PC-3 (cell line): ENCODE measurements at regions not wholly inside any gene's neighbourhood (a gene's known extent, or its start where the extent isn't known, plus 50 kb on each side); places are given as distances from the start of the nearest gene placed in this dataset.

Experiments used
- ATAC-seq: fragments of 200-7000 bp; cut with Tn5 transposase; 2 replicates; pipeline ENCODE4 v1.9.1; 2020; ENCODE audit warnings: mild to moderate bottlenecking, moderate library complexity
- BruUV-seq: library from RNA; stranded (reverse); fragments of 400-500 nt; replicated peaks from 2 replicates; lab custom pipeline; 2021; lab: Mats Ljungman, UMichigan
- CTCF ChIA-PET: fragments of 300-600 bp; sonication (Branson Sonifier 250); formaldehyde crosslinking; loops from one replicate; lab custom pipeline; 2022; ENCODE audit warnings: antibody characterized with exemption; lab: Charles Lee
- POLR2A ChIA-PET: fragments of 300-600 bp; sonication (Branson Sonifier 250); formaldehyde crosslinking; loops from one replicate; lab custom pipeline; 2022; ENCODE audit warnings: antibody characterized with exemption; ENCODE audit not compliant: unreplicated experiment; lab: Charles Lee
- DNase-seq: peaks from one replicate; pipeline ENCODE4 v3.0.0-alpha.2; 2015
- H2AFZ ChIP-seq: fragments of 300-600 bp; sonication (generic); 2 replicates; pipeline ENCODE4 v1.6.0; 2016; ENCODE audit warnings: antibody characterized with exemption, low read length
- H3F3A ChIP-seq: fragments of 300-600 bp; sonication (generic); one replicate; pipeline ENCODE4 v1.6.0; 2017; ENCODE audit warnings: antibody characterized with exemption, low read length, control low read depth, mild to moderate bottlenecking; ENCODE audit not compliant: unreplicated experiment
- H3K27ac ChIP-seq: fragments of 300-600 bp; sonication (generic); 2 replicates; pipeline ENCODE4 v1.5.1; 2016; ENCODE audit warnings: mild to moderate bottlenecking, low read length
- H3K27me3 ChIP-seq: fragments of 300-600 bp; sonication (generic); 2 replicates; pipeline ENCODE4 v1.6.1; 2016; ENCODE audit warnings: low read length, mixed read lengths
- H3K36me3 ChIP-seq: fragments of 300-600 bp; sonication (generic); 2 replicates; pipeline ENCODE4 v1.6.1; 2016; ENCODE audit warnings: low read depth, mixed run types, low read length, mixed read lengths
- H3K4me1 ChIP-seq: fragments of 300-600 bp; sonication (generic); 2 replicates; pipeline ENCODE4 v1.5.1; 2016; ENCODE audit warnings: low read length; ENCODE audit not compliant: insufficient read depth
- H3K4me2 ChIP-seq: fragments of 300-600 bp; sonication (generic); 2 replicates; pipeline ENCODE4 v1.6.0; 2016; ENCODE audit warnings: low read length
- H3K4me3 ChIP-seq: fragments of 300-600 bp; sonication (generic); 2 replicates; pipeline ENCODE4 v1.5.1; 2016; ENCODE audit warnings: mild to moderate bottlenecking, low read length, mixed read lengths
- H3K79me2 ChIP-seq: fragments of 300-600 bp; sonication (generic); 2 replicates; pipeline ENCODE4 v1.6.1; 2017; ENCODE audit warnings: low read length, mixed read lengths
- H3K9ac ChIP-seq: fragments of 300-600 bp; sonication (generic); 2 replicates; pipeline ENCODE4 v1.6.0; 2016; ENCODE audit warnings: mild to moderate bottlenecking, low read length
- H3K9me2 ChIP-seq: fragments of 300-600 bp; sonication (generic); replicated peaks from 2 replicates; pipeline ENCODE4 v1.6.1; 2016; ENCODE audit warnings: mixed run types, low read length, mixed read lengths
- H3K9me3 ChIP-seq: fragments of 300-600 bp; sonication (generic); 2 replicates; pipeline ENCODE4 v1.6.1; 2016; ENCODE audit warnings: low read length, mixed read lengths
- H4K20me1 ChIP-seq: fragments of 300-600 bp; sonication (generic); 2 replicates; pipeline ENCODE4 v1.6.1; 2016; ENCODE audit warnings: low read length, mixed read lengths
- EZH2 ChIP-seq: fragments of 300-600 bp; sonication (generic); IDR thresholded peaks from one replicate; pipeline ENCODE4 v1.6.1; 2017; ENCODE audit warnings: antibody characterized with exemption, mild to moderate bottlenecking, low read length; ENCODE audit not compliant: unreplicated experiment
- EZH2phosphoT487 ChIP-seq: fragments of 300-600 bp; sonication (generic); IDR thresholded peaks from 2 replicates; pipeline ENCODE4 v1.6.1; 2018; ENCODE audit warnings: mild to moderate bottlenecking, antibody characterized with exemption, low read length, borderline replicate concordance
- intact Hi-C: fragments of 100-400 bp; cut with micrococcal nuclease; formaldehyde crosslinking; loops from 2 replicates; pipeline ENCODE4 v1.9.0; 2023
- TF ChIP-seq, protein P1 (sequence below): fragments of 300-600 bp; sonication (generic); conservative IDR thresholded peaks from 2 replicates; pipeline ENCODE4 v1.5.1; 2017; ENCODE audit warnings: antibody characterized with exemption, low read depth, mild to moderate bottlenecking, low read length

DNA sequence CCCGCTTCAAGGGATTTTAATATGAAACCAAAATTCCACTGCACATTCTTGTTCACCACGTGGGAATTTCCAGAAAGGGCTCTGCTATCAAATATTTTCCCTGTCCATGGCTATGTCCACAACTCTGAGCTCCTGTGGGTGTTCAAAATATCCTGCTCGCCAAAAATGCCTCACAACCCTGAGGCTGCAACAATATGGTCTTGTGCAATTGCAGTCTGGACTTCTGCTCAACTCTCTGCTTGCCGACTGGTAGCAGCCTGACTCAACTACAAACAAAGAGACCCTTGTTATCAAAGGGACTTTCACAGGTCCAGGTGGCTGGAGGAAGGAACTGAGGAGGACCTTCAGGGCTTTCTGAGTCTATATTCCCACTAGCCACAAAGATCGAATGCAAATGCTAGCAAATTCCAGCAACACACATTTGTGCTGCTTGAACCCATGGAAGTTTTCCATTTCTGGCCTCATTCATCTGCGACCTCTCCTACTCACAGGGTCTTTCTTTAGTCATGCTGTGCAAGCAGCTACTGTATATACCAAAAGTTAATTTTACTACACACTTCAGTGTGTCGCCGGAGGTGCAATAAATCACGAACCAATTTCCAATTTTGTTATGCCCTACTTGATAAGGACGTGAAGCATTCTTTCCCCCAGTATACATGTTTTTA is 169.2 kb upstream of the SLC30A5 start:
- Histone ChIP-seq H3K27me3 (no peaks in the 10 kb centered on the region), H3K4me1 (peaks cover 10% of the 10 kb centered on the region; the same call in 1 of the 2 replicates), H3K79me2 (no peaks in the 10 kb centered on the region), H3K4me3 (no peak overlapping the region), H4K20me1 (no peaks in the 10 kb centered on the region), H3K9me2 (no peaks in the 10 kb centered on the region), H2AFZ (no peak overlapping the region), H3F3A (no peaks in the 10 kb centered on the region), H3K27ac (no peak overlapping the region), H3K9me3 (no peaks in the 10 kb centered on the region), H3K9ac (no peak overlapping the region), H3K36me3 (no peaks in the 10 kb centered on the region), H3K4me2 (no peak overlapping the region)
- DNase-seq, result peak; percentile 25
- ChIA-PET POLR2A (no interaction called here), CTCF (no interaction called here)
- ATAC-seq, result no peak
- intact Hi-C loops, result no loop called here
- BruUV-seq, result no TSS peak
- no peak for TF ChIP-seq EZH2
- TF ChIP-seq EZH2phosphoT487, result no peak

DNA sequence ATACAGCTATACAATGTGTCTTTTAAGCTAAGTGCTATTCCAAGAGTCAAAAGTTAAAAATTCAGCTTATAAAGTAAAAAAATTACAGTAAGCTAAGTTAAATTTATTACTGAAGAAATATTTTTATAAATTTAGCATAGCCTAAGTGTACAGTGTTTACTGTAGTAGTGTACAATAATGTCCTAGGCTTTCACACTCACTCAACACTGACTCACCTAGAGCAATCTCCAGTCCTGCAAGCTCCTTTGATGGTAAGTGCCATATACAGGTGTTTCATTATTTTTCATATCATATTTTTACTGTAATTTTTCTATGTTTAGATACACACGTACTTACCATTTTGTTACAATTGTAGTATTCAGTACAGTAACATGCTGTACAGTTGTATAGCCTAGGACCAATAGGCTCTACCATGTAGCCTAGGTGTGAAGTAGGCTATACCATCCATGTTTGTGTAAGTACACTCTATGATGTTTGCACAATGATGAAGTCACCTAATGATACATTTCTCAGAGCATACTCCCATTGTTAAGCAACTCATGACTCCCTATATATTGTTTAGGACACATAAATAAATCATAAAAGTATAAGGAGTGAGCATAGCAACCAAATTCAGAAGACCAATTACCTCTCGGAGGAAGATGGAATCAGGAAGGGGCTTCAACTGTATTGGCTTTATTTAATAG is 165.1 kb upstream of the SLC30A5 start:
- Histone ChIP-seq H3K36me3 (no peaks in the 10 kb centered on the region), H3K27ac (no peak overlapping the region; the same call in 1 of the 2 replicates), H3K4me1 (peaks cover 10% of the 10 kb centered on the region; the same call in 1 of the 2 replicates), H3K79me2 (no peaks in the 10 kb centered on the region), H2AFZ (no peak overlapping the region), H3K27me3 (no peaks in the 10 kb centered on the region), H3K4me3 (no peak overlapping the region), H3K9me3 (0 out of 2 replicates have a peak, but pooled peaks cover 5% of the 10 kb centered on the region), H4K20me1 (no peaks in the 10 kb centered on the region), H3K9me2 (no peaks in the 10 kb centered on the region), H3K9ac (no peak overlapping the region), H3F3A (no peaks in the 10 kb centered on the region), H3K4me2 (no peak overlapping the region)
- intact Hi-C loops, result no loop called here
- TF ChIP-seq, protein P1, sequence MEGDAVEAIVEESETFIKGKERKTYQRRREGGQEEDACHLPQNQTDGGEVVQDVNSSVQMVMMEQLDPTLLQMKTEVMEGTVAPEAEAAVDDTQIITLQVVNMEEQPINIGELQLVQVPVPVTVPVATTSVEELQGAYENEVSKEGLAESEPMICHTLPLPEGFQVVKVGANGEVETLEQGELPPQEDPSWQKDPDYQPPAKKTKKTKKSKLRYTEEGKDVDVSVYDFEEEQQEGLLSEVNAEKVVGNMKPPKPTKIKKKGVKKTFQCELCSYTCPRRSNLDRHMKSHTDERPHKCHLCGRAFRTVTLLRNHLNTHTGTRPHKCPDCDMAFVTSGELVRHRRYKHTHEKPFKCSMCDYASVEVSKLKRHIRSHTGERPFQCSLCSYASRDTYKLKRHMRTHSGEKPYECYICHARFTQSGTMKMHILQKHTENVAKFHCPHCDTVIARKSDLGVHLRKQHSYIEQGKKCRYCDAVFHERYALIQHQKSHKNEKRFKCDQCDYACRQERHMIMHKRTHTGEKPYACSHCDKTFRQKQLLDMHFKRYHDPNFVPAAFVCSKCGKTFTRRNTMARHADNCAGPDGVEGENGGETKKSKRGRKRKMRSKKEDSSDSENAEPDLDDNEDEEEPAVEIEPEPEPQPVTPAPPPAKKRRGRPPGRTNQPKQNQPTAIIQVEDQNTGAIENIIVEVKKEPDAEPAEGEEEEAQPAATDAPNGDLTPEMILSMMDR, result no peak
- TF ChIP-seq EZH2, result no peak
- no peak for TF ChIP-seq EZH2phosphoT487
- DNase-seq, result peak; percentile 70
- POLR2A ChIA-PET, result no interaction called here
- ATAC-seq, result peak; percentile 84
- BruUV-seq, result no TSS peak
- CTCF ChIA-PET, result no interaction called here

DNA sequence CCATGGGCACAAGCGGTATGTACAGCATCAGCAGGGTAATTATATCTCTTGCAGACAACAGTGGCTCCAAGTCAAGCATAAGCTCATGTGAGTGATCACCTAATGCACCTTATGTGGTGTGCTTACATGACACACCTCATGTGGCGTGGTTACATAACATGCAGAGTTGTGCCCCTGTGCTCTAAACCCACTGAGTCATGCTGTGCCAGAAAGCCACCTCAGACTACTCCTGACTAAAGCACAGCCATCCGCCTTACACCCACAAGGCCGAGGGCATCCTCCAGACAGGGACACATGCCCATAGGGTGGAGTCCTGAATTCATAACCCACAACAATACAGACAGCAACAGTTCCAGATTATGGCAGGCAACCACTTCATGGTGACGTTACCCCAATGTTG is 163.7 kb upstream of the SLC30A5 start:
- POLR2A ChIA-PET, result no interaction called here
- ATAC-seq, result no peak
- BruUV-seq, result no TSS peak

More for the DNA sequence above, 163.7 kb upstream of the SLC30A5 start:
- Histone ChIP-seq H4K20me1 (no peaks in the 10 kb centered on the region), H2AFZ (no peak overlapping the region), H3K9me3 (0 out of 2 replicates have a peak, but pooled peaks cover 5% of the 10 kb centered on the region), H3K9me2 (no peaks in the 10 kb centered on the region), H3K4me3 (no peak overlapping the region), H3F3A (no peaks in the 10 kb centered on the region), H3K4me2 (no peak overlapping the region), H3K27me3 (no peaks in the 10 kb centered on the region), H3K27ac (no peak overlapping the region), H3K9ac (no peak overlapping the region), H3K79me2 (no peaks in the 10 kb centered on the region), H3K36me3 (no peaks in the 10 kb centered on the region), H3K4me1 (peaks cover 10% of the 10 kb centered on the region; the same call in 1 of the 2 replicates)
- no peak for DNase-seq
- CTCF ChIA-PET, result no interaction called here
- TF ChIP-seq EZH2phosphoT487, result no peak
- intact Hi-C loops, result no loop called here
